ENCODE measurements at regions not wholly inside any gene's neighbourhood (a gene's known extent, or its start where the extent isn't known, plus 50 kb on each side); places are given as distances from the start of the nearest gene placed in this dataset.
"Not testable (repeated sequence)": the region's sequence is repeated elsewhere in the genome, so short reads cannot be mapped to it uniquely, and the experiment has no call there.

DNA sequence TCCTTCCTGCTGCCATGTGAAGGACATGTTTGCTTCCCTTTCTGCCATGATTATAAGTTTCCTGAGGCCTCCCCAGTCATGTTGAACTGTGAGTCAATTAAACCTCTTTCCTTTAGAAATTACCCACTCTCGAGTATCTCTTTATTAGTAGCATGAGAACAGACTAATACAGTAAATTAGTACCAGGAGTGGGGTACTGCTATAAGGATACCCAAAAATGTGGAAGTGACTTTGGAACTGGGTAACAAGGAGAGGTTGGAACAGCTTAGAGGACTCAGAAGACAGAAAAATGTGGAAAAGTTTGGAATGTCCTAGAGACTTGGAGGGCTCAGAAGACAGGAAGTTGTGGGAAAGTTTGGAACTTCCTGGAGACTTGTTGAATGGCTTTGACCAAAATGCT, 283.0 kb upstream of the DEPDC1 start:
- FAIRE-seq; DNase-seq (ENCODE audit: low spot score): not testable (repeated sequence)

DNA sequence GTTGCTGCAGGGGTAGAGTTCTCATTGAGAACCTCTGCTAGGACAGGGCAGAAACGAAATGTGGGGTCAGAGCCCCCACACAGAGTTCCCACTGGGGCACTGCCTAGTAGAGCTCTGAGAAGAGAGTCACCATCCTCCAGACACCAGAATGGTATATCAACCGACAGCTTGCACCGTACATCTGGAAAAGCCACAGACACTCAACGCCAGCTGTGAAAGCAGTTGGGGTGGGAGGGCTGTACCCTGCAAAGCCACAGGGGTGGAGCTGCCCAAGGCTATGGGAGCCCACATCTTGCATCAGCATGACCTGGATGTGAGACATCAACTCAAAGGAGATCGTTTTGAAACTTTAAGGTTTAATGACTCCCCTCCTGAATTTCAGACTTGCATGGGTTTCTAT, 284.0 kb upstream of the DEPDC1 start:
- DNase-seq (ENCODE audit: low spot score): no peak
- FAIRE-seq: no peak

DNA sequence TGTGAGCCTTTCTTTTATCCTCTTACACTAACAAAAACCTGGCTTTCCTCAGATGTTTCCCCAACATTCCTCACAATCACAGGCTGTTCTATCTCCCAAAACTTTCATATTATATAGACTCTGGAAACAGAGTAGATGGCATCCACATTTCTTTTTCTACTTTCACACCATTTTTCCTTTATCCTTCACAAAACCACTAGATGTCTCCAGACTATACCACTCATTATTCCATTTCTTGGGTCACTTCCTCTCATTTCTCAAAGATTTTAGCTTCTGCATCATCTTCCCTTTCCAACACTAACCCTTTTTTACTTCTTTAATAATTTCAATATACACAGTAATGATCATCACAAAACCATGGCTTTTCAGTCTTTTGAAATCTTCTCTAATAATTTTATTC, 286.0 kb upstream of the DEPDC1 start:
- DNase-seq (ENCODE audit: low spot score) (no peak), FAIRE-seq (no peak)

DNA sequence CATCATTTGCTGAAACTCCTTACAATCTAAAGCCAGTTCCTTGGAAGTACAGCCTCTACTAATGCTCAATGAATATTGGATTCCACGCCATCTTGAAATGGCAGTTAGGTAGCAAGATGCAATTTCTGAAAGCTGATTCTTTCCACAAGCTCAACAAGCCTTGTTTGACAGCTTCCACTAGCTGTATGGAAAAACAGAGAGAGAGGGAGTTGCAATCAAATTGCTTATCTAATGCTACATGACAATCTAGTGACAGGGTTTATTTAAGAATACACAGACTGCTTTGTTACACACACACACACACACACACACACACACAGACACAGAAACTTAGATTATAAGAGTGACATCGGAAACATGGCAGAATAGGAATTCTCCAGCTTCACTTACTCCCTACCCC, 288.4 kb upstream of the DEPDC1 start:
- DNase-seq (ENCODE audit: low spot score) (no peak), FAIRE-seq (no peak)

DNA sequence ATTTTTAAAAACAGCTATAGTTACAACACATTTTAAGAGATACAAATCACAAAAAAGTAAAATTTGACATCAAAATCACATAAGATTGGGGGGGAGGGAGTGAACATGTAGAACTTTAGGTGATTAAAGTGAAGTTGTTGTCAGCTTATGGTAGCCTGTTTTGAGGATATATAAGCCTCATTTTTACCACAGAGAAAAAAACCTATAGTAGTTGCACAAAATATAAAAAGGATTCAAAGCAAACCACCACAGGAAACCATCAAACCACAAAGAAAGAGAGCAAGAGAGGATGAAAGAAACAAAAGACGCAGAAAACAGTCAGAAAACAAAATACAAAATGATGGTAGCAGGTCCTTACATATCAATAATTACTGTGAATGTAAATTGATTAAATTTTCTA, 291.9 kb upstream of the DEPDC1 start:
- DNase-seq (ENCODE audit: low spot score) (no peak), FAIRE-seq (no peak)

DNA sequence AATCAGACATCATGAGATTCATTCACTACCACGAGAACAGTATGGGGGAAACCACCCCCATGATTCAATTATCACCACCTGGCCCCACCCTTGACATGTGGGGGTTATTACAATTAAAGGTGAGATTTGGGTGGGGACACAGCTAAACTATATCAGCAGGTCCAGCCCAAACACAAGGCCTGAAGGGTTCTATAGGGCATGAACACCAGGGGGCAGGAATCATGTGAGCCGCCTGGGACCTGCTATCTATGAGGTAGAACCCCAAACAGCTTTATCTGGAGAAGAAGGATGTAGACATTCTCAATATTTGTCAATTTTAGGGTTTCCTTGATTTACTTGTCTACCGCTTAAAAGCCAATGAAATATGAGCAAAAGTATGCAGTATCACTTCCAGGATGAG, 294.9 kb upstream of the DEPDC1 start:
- FAIRE-seq (no peak), DNase-seq (ENCODE audit: low spot score) (no peak)

DNA sequence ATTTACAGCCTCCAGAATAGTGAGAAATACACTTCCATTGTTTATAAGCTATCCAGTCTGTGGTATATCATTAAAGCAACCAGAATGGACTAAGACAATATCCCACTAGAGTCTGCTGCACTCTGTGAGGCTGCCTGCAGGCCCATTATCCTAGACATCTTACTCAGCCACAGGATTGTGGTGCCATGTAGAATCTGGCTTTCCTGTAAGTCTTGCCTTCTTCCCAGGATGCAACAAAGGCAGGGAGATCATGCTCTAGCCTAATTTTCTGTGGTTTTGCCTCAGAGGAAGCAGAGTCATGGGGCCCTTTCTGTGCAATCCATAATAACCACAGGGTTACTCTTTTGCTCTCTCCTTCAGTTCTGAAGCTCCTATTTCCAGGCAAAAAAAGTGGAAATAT, 299.1 kb upstream of the DEPDC1 start:
- DNase-seq (ENCODE audit: low spot score) (no peak), FAIRE-seq (no peak)

DNA sequence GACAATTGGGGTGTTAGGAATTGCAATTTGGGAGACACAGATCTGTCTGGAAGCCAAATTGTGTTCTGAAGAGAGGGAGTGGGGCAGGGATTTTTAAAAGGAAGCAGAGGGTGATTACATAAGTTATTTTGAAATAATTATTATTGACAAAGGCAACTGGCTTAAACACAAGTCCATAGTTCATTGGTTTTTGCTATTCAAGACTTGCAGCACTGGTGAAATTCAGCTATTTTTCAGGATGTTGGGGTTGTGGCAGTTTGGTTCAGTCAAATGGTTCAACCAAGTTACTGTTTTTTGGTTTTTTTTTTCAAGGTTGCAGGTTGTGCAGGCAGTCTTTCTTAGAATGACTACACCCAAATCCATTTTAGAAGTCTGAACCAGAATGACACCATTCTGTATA, 300.0 kb upstream of the DEPDC1 start:
- FAIRE-seq: no peak

DNA sequence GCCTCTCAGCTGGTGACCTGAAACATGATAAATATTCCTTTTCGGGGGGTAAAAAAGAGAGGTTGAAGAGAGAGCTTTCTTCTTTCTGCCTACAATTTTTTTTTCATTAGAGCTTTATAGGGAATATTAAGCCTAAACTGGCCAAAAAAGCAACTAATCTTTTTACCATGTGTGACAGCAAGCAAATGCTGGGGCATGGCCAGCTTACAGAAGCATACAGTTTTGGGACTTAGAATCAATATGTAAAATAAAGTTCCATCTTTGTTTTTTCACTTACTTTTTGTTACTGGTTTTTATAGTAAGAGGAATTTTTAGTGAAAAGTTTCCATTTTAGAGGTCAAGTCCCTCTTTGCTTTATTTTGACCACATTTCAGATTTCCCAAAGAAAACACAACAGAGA, 301.2 kb upstream of the DEPDC1 start:
- FAIRE-seq (no peak), DNase-seq (ENCODE audit: low spot score) (no peak)

More for the DNA sequence above, 300.0 kb upstream of the DEPDC1 start:
- DNase-seq (ENCODE audit: low spot score): no peak

DNA sequence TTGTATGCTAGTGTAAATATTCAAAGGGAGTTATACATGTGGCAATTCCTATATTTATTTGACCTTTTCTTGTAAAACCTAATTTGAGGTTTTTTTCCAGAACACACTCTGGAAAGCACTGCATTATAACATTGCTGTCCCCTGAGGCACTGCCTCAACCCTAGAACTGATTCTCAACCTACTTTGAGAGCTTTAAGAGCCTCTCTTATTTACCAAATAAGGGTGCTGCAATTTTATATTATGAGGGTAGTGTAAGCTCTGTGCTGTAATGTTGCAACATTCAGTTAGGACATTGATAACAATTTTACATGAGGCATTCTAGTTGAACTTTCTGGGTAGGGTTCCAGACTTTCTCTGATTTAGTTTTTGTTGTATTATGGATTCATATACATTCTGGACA, 302.2 kb upstream of the DEPDC1 start:
- DNase-seq (ENCODE audit: low spot score) (no peak), FAIRE-seq (no peak)

DNA sequence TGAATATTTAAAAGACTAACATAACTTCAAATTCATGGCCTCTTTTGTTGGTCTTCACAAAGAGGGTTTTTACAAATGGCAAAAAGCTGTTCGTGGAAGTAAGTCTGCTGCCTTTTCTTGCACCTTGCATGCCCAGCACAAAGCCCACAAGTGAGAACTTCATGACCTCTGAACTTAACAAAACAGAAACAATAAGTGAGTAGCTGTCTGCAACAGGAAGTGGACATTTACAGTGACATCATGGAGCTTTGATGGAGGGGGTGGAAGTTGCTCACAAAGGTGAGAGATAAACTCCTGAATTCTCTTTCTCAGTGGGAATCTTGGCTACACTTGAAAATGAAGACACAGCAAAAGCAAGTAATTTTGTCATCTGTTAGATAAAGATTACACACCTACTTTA, 303.3 kb upstream of the DEPDC1 start:
- DNase-seq (ENCODE audit: low spot score) (no peak), FAIRE-seq (no peak)

DNA sequence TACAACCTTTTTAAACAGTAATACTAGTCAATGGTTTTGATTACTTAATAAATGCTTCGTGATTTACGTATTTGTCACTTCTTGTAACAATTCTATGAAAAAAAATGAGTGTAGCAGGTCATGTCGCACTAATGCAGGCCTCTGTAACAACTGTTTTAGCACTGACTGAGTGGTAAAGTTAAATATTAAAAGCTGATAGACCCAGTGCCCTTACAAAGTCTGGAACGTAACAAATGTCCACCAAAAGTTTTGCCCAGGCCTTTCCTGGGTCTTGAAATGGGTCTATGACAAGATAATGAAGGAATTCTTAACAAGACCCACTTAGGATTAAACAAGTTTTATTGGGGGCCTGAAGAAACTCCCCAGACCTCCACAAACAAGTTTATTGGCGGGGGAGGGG, 304.6 kb upstream of the DEPDC1 start:
- FAIRE-seq (no peak), DNase-seq (ENCODE audit: low spot score) (no peak)

DNA sequence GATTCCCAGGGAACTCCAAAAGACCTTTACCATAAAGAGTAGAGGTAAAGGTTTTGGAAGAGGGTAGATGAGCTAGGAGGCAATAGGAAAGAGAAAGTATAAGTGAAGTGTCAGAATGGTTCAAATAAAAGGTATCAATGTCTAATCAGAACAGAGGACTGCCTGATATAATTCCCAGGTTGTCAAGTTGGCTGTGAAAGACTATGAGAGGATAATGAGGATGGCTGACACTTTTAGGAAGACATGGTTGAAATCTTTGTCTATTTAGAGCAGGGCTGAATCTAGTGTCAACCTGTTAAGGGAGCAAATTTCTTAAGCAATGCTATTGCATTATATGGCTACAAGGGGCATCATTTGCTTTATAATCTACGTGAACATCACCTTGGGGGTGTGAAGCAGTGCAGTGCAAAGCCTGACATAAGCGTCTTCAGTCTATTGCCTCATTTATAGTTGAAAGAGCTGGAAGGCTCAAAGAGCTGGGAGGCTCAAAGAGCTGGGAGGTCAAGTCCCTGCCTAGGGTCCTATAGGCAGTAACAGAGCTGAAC, 308.3 kb upstream of the DEPDC1 start:
- DNase-seq (ENCODE audit: low spot score) (no peak), FAIRE-seq (no peak)

DNA sequence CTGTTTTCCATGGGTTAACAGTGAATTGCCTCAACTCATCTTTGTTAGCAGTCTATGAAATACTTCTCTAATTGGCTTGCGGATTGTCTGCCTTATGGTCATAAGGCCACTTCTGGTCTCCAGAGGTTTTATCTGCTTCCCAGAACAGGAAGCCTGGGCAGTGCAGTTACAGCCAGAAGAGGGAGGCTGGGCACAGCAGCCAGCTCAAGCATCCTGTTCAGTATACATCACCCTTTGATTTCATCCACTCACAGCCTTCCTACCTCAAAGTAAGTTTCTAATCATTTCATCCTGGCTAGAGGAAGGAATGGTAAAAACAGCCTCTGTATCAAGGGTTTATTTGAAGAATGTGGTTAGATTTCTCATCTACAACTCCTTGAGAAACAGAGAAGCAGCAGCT, 311.5 kb upstream of the DEPDC1 start:
- DNase-seq (ENCODE audit: low spot score): no peak
- no peak for FAIRE-seq

DNA sequence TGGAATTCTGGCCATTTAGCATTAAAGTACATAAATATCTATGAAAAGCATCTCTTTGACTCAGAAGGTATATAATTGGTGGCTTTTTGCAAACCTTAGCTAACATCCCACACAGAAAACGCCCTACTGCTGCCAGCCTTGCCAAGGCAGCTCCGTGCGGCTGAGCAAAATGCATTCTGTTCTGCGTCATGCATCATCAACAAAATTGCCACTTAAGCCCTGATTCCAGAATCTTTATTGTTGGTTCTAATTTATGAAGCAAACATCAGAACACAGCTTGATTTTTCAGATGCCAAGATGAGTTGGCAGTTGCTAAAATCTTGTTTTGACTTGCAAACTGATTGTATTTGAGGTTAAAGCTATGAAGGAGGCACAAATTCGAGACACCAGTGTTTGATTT, 314.9 kb upstream of the DEPDC1 start:
- FAIRE-seq (no peak), DNase-seq (ENCODE audit: low spot score) (no peak)

DNA sequence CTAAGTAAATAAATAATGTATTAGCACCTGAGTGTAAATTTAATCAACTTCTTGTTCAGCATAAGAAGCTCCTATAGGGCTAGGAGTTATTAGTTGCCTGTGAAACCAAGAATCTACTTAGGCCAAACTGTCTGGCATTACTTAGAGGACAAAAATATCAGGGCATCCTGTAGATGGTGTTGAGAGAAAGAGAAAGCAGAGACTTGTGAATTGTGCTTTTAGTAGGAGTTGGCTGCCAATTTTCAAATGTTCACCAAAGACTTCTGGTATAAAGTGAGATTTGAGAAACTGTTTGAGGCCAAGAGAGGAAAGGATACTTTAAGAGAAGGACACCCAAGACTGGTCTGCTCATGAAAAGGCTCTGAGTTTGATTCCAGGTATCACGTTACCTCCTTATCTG, 315.5 kb upstream of the DEPDC1 start:
- FAIRE-seq: no peak
- no peak for DNase-seq (ENCODE audit: low spot score)

DNA sequence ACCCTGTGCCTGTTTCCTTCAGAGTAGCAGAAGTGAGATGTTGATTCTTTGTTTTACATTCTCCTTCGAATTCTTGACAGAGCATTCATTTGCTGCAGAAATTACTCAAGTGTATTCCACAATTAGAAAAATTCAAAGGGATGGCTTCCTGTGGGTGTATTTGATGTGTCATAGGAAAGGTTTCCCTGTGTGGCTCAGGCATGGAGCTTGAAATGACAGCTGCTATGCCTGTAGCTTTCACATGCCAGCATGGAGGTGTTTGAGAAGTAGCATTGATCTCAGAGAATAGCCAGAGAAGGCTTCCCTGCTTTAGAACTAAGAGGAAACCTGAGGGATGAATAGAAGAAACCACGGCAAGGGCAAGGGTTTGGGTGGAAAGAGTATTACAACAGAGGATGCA, 317.2 kb upstream of the DEPDC1 start:
- no peak for FAIRE-seq
- DNase-seq (ENCODE audit: low spot score): peak; percentile 5

DNA sequence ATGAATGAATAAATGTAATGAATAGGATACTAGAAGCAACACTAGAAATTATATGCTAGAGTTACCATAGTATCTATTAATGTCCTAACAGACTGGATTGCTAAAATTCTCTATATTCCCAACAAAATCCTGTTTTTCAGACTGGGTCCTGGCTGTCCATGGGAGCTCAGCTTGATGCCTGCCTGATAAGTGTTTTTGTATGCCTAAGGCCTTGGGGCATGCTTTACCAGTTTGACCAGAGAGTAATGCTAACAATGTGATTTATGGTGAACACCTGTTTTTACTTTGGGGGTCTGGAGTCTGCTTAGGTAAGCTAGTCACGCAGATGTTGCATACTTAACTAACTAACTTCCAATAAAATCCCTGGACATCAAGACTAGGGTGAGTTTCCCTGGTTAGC, 318.8 kb upstream of the DEPDC1 start:
- DNase-seq (ENCODE audit: low spot score) (no peak), FAIRE-seq (no peak)

DNA sequence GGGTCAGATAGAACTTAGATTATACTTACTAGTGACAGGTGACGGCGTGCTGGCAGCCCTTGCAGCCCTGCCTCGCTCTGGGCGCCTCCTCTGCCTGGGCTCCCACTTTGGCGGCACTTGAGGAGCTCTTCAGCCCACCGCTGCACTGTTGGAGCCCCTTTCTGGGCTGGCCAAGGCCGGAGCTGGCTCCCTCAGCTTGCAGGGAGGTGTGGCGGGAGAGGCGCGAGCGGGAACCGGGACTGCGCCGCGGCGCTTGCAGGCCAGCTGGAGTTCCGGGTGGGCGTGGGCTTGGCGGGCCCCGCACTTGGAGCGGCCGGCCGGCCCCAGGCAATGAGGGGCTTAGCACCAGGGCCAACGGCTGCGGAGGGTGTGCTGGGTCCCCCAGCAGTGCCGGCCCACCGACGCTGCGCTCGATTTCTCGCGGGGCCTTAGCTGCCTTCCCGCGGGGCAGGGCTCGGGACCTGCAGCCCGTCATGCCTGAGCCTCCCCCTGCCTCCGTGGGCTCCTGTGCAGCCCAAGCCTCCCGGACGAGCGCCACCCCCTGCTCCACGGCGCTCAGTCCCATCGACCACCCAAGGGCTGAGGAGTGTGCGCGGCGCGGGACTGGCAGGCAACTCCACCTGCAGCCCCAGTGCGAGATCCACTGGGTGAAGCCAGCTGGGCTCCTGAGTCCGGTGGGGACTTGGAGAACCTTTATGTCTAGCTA, 320.8 kb upstream of the DEPDC1 start:
- not testable (repeated sequence) for DNase-seq (ENCODE audit: low spot score); FAIRE-seq

DNA sequence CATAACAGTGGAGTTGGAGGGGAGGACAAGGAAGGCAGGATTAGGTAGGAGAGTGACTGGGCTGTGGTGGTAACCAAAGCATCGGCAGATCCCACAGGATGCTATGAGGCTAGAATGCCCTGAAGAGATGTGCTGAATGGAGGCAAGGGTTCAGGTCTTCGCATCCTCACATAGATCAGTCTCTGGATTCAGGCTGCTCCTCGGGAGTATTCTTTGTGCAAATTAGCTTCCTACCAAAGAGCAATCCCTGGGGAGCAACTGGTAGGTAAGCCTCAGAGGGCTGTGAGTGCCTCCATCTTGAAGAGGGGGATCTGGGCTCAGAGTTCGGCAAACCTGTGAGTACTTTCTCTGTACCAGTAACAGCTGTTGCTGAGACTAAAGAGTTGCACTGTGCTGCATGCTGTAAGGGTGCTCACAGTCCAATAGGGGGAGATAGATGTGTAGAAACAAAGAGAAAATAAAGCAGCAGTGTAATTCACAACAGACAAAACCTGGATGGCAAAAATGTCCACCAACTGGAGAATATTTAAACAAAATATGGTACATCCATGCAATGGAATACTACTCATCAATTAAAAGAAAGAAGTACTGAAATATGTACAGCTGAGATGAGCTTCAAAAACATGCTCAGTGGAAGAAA, 322.4 kb upstream of the DEPDC1 start:
- peak; percentile 76 for FAIRE-seq

DNA sequence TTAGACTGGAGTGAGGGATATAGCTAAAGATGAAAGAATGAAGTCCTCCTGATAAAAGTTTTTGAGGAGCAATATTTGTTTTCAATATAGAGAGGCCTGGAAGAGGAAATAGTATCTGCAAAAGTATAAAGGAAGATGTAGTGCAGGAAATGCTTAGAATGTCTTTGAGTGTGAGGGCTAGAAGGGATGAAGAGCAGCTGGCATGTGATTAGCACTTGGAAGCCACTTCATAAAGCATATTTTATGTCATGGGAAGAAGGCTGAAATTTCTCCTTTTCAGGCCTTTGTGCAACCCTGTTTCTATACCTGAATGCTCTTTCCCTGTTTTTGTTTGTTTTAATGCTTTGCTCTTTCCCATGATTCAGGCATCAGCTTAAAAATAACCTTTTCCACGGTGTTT, 323.3 kb upstream of the DEPDC1 start:
- FAIRE-seq: no peak
- DNase-seq (ENCODE audit: low spot score): no peak

More for the DNA sequence above, 322.4 kb upstream of the DEPDC1 start:
- peak; percentile 10 for DNase-seq (ENCODE audit: low spot score)

DNA sequence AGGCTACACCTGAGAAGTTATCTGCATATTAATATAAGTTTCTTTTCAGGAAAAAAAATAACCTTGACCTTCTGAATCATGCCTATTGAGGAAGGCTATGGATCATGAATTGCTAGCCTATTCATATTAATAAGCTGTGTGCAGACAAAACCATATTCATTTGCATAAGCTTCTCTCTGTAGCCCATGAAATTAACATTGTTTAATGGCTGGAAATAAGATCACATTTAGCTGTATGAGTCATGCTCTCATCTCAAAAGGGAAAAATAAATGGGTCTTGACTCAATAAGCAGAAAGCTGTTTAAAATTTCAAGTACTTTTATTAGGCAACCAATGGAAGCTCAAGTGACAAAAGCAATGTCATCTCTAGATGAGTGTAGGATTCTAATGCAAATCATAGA, 330.0 kb upstream of the DEPDC1 start:
- FAIRE-seq (no peak), DNase-seq (ENCODE audit: low spot score) (no peak)

DNA sequence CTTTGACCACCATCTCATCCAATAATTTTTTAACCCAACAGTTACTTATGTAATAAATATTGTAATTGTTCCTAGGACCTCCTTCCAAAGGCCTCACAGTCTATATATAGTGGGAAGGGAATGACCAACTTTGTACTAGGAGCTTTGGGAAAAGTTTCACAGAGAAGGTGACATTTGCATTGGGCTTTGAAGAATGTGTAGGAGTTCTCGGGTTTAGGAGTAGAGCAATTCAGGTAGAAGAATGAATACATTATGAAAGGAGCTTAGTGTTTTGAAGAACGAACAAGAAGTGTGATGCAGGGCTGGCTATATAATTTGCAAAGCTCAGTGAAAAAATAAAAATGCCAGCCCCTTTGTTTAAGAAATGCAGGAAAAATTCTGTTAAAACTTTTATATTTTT, 330.4 kb upstream of the DEPDC1 start:
- DNase-seq (ENCODE audit: low spot score) (no peak), FAIRE-seq (no peak)
